MG63 (cell line): ENCODE measurements at regions not wholly inside any gene's neighbourhood (a gene's known extent, or its start where the extent isn't known, plus 50 kb on each side); places are given as distances from the start of the nearest gene placed in this dataset.

ENCODE experiments used
- DNase-seq: peaks from one replicate; pipeline ENCODE4 v3.0.0-alpha.2; 2020
- H3K27me3 ChIP-seq: fragments of 250-450 bp; sonication (Bioruptor Pico); 2 replicates; pipeline ENCODE4 v1.5.1; 2020; ENCODE audit warnings: mild to moderate bottlenecking, moderate library complexity
- H3K36me3 ChIP-seq: fragments of 250-450 bp; sonication (Bioruptor Pico); 2 replicates; pipeline ENCODE4 v1.5.1; 2020; ENCODE audit warnings: mild to moderate bottlenecking, moderate library complexity
- H3K4me3 ChIP-seq: fragments of 250-450 bp; sonication (Bioruptor Pico); 2 replicates; pipeline ENCODE4 v1.5.1; 2020; ENCODE audit warnings: mild to moderate bottlenecking, moderate library complexity
- H3K9me3 ChIP-seq: fragments of 250-450 bp; sonication (Bioruptor Pico); 2 replicates; pipeline ENCODE4 v1.5.1; 2020; ENCODE audit warnings: mild to moderate bottlenecking, moderate library complexity

DNA sequence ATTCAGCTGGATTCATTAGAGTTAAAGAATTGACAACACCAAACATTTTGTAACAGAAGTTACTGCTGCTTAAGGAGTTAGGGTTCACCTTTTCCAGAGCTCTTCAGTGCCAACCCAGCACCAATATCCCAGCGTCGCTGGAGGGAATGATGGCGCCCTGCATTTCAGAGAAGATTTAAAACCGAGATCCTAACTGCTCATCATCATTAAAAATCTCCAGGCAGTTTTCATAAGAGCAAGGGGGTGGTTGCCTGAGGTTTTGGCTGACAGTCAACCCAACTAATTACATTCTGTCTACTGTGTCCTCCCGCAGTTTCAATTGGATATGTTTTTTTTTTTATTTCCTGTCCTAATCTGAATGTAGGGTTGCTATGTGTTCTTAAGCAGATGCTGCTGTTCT is 509.6 kb upstream of the TCF4 start:
- DNase-seq, result no peak
- no peaks in the 10 kb centered on the region for H3K36me3 ChIP-seq
- no peaks in the 10 kb centered on the region for H3K27me3 ChIP-seq
- H3K9me3 ChIP-seq, result no peaks in the 10 kb centered on the region
- no peak overlapping the region for H3K4me3 ChIP-seq

DNA sequence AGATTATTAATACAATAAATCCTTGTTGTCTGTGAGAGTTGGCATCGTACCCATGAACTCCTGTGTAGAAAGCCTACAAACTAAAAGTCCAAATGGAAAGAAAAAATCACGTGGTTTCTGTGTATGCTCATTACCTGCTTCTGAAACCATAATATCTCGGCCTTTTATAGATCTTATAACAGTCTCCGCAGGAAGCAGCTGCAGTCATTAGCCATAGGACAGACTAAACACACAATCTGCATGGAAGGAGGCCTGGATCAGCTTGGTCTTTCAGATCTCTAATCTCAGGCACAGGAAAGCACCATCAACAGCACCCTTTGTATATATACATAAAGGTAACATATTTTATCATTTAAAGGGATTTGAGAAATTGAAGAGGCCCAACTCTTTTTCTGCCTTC is 508.9 kb upstream of the TCF4 start:
- Histone ChIP-seq H3K4me3 (no peak overlapping the region), H3K36me3 (no peaks in the 10 kb centered on the region), H3K27me3 (no peaks in the 10 kb centered on the region), H3K9me3 (no peaks in the 10 kb centered on the region)
- no peak for DNase-seq

DNA sequence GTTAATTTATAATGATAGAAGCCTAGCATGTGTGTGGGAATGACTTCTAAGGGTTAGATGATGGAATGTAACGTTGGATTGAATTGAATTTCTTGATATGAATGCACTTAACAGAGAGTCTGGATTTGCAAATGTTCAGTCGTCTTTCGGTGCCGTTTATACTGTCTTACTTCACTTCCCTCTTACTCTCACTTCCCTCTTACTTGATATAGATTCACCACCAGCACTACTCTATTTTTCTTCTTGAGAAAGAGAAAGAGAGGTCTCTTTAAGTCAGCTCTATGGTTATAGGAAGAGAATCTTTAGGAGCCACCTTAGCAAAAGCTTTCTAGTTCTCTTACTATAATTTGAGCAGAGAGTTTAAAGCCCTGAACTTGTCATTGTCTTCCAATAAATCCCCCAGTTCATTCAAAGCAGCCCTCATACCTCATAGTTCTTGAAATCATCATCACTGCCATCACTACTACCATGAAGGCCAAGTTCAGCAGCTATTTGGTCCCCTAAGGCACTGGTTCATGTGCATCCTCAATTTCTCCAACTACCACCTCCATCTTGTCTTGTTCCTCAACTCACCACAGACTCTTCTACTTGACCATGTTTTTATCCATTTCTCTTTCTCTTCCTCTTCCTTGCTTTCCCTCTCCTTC is 501.7 kb upstream of the TCF4 start:
- no peak for DNase-seq
- Histone ChIP-seq H3K9me3 (no peaks in the 10 kb centered on the region), H3K36me3 (no peaks in the 10 kb centered on the region), H3K27me3 (no peaks in the 10 kb centered on the region), H3K4me3 (no peak overlapping the region)

DNA sequence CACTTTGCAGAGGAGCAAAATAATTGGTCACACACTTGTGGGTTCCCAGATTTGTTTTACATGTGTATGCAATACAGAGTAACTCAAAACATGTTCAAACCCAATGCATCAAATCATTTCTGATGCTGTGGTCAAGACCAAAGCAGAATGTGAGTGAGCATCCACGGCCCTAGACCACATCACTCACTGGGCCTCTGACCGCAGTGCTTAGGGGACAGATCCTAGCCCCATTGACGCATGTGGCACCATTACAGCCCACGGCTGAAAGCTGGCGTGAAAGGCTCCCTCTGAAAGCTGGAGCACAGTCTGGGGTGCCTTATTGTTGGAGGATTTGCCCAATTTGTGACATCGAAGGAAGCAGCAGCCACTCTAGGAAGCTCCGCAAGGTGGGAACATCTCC is 498.8 kb upstream of the TCF4 start:
- Histone ChIP-seq H3K36me3 (no peaks in the 10 kb centered on the region), H3K4me3 (no peak overlapping the region), H3K9me3 (no peaks in the 10 kb centered on the region), H3K27me3 (no peaks in the 10 kb centered on the region)
- DNase-seq, result no peak

DNA sequence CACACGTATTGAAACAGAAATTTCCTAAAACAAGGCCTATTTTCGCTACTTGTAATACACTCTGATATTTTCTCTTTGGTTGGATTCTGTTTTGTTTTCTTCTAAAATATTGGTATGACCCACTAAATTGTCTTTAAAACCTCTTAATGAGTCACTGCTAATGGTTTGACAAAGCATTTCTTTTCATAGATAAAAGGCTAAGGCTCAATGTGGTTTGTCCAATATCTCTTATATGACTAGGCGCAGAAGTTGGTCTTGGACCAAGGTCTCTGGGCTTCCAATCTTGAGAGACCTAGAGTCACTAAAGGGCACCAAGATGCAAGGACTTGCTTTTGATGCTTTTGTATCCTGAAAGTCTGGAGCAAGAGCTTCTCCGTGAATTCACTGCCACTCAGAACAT is 498.2 kb upstream of the TCF4 start:
- H3K4me3 ChIP-seq, result no peak overlapping the region
- H3K36me3 ChIP-seq, result no peaks in the 10 kb centered on the region
- H3K27me3 ChIP-seq, result no peaks in the 10 kb centered on the region
- no peak for DNase-seq
- H3K9me3 ChIP-seq, result no peaks in the 10 kb centered on the region

DNA sequence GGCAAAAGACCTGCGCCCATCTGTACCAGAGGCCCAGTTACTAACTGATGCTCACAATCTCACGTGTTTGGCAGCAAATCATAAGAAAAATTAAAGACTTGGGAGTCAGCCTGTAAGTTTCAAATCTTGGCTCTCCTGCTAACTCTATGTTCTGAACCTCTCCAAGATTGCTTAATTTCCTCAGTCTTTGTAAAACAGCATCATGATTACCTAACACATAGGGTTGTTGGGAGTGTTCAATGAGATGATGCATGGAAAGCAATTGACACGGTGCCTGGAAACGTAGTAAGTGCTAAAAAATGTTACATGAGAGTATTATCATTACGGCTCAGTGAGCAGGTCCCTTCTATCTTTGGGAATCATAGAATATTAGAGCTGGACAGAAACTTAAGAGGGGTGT is 497.6 kb upstream of the TCF4 start:
- peak; percentile 46 for DNase-seq
- H3K36me3 ChIP-seq, result no peaks in the 10 kb centered on the region
- H3K27me3 ChIP-seq, result no peaks in the 10 kb centered on the region
- no peak overlapping the region for H3K4me3 ChIP-seq
- no peaks in the 10 kb centered on the region for H3K9me3 ChIP-seq

DNA sequence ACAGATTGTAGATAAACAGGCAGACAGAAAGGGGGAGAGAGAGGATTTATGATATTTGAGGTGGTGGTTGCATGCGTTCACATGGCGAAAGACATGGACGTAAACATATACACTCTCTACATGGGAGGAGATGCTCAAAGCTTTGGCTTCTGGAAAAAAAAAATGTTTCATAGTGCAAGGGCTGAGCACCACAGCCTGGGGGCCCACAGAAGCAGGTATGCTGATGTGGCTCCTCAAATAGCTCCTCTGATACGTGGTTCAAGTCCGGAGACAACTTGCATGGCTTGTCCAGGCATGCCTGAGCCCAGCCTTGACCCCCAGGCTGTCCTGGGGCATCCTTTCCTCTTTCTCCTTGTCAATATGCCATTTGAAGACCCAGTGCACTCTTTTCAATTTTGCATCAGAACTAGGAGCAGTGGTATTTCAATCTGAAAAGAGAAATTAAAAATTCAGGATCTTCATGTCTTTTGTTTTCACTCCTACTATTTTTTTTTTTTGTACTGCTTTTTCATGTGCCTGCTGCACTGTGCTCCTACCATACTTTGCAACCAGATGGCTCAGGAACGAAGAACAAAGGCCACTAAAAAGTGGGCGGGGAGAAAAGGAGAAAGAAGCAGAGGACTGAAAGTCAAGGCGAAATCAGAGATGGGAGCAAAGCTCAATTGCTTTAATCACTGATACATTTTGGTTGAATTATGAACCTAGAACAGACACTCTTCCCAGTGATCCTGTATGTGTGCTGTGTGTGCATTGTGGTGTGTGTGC is 495.7 kb upstream of the TCF4 start:
- no peak overlapping the region for H3K4me3 ChIP-seq
- no peaks in the 10 kb centered on the region for H3K9me3 ChIP-seq
- no peaks in the 10 kb centered on the region for H3K36me3 ChIP-seq
- no peak for DNase-seq
- H3K27me3 ChIP-seq, result no peaks in the 10 kb centered on the region

DNA sequence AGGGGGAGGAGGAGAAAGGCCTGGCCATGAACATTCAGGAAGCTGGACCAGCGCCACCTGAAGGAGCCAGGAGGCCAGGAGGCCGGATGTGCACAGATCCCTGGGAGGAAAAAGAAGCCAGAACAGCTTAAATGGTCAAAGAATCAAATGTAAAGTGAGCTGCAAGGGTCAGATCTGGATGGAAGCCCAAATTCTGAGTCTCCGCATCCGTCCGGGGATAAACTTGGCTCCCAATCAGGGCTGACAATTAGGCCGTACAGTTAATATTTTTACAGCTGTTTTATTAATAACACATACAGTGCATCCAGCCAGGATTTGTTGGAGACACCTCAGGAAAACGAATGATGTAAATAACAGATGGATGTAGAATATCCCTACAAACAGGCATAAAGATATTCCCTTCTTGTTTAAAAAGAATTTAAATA is 495.1 kb upstream of the TCF4 start:
- DNase-seq, result peak; percentile 74
- H3K9me3 ChIP-seq, result no peaks in the 10 kb centered on the region
- no peak overlapping the region for H3K4me3 ChIP-seq
- no peaks in the 10 kb centered on the region for H3K27me3 ChIP-seq
- H3K36me3 ChIP-seq, result no peaks in the 10 kb centered on the region

DNA sequence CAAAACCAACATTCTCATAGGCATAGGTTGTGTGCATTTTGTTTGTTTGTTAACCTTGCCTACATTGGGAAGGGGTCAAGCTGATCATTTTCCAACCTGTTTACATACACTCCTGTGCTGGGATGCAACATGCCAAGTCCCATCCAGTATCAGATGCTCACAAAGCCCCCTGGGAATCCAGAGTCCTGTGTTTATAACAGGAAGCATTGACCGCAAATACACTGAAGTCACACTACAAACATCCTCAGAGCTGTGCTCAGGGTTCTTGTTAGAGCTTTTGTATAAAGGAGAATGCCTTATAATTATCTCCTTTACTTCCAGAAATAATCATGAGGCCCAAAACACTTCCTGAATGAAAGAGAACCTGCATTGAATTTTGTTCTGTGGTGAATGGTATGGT is 488.7 kb upstream of the TCF4 start:
- no peak for DNase-seq
- Histone ChIP-seq H3K27me3 (no peaks in the 10 kb centered on the region), H3K4me3 (no peak overlapping the region), H3K36me3 (no peaks in the 10 kb centered on the region), H3K9me3 (no peaks in the 10 kb centered on the region; the same call in 1 of the 2 replicates)

DNA sequence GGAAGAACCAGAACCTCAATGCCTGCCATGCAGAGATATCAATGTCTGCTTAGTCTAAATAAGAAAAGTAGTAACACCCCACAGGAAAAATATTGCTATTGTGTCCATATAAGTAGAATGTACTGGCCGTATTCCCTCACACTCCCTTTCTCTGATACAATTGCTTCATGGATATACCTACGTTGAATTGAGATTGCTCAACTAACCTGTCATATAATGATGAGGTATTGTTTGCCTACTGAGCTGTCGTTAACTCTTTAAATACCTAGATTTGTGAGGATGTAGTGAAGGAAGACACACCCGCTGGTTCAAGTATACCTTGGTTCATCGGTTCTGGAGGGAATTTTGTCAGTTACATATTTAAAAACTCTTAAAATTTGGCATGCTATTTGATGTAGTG is 480.7 kb upstream of the TCF4 start:
- no peaks in the 10 kb centered on the region for H3K36me3 ChIP-seq
- DNase-seq, result no peak
- H3K9me3 ChIP-seq, result peaks cover 4% of the 10 kb centered on the region; the same call in 1 of the 2 replicates
- H3K27me3 ChIP-seq, result no peaks in the 10 kb centered on the region
- no peak overlapping the region for H3K4me3 ChIP-seq

DNA sequence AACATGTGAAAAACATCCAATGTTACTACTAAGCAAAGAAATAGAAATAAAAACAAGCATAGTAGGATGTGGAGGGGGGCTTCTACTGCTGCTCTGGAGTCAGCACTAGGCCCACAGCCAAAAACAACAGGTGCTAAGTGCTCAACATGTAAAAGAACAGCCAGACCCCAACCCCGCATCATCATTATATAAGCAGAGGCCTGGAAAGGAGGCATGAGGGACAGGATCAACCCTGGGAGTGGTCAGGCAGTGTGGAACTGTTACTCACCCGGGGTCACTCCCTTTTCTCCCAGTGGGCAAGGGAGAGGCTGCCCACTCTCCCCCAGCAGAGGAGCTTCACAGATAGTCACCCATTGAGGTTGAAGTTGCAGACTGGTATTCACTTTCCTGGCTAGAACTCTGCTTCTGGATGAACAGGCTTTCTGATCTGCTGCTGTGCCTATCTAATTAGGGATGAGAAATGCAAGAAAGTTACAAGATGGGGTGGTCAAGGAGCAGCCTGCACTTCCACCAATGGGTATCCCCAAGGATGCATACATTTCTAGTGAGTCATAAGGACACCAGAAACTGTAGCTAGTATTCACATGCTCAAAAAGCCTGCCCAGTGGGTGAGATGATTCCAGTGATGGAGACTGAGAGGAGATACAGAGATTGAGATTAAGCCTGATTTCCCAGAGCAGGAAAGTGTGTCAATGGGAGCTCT is 480.1 kb upstream of the TCF4 start:
- DNase-seq, result no peak
- no peaks in the 10 kb centered on the region for H3K36me3 ChIP-seq
- H3K27me3 ChIP-seq, result no peaks in the 10 kb centered on the region
- no peak overlapping the region for H3K4me3 ChIP-seq
- H3K9me3 ChIP-seq, result peaks cover 4% of the 10 kb centered on the region; the same call in 1 of the 2 replicates

DNA sequence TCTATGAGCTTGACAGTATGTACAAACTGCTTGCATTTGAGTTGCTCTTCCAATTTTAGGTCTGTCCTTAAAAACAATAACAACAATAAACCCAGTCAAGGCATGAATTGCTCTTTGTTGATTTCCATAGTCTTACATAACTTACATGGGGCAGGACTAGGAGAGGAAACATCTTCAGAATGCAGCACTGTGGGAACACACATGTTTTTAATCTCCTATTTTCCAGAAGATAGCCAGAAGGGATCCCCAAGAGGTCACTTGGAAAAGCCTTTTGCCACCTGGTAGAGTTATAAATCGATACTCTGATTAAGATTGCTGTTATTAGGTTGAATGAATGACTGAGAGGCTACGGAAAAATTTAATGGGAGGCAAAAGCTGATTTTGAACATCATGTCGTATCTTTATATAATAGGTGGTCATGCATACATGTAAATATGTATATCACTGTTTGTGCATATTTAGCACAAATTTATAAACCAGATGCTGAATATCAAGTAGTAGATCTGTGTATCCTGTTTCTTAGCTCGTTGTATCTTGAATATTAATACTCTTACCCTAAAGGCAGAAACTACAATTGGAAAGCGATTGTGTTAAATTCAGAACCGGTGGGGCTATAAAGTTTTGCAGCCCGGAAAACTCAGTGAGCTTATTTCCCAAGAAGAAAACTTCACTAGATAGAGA is 479.4 kb upstream of the TCF4 start:
- no peaks in the 10 kb centered on the region for H3K27me3 ChIP-seq
- no peak overlapping the region for H3K4me3 ChIP-seq
- H3K36me3 ChIP-seq, result no peaks in the 10 kb centered on the region
- DNase-seq, result no peak
- peaks cover 4% of the 10 kb centered on the region; the same call in 1 of the 2 replicates for H3K9me3 ChIP-seq

DNA sequence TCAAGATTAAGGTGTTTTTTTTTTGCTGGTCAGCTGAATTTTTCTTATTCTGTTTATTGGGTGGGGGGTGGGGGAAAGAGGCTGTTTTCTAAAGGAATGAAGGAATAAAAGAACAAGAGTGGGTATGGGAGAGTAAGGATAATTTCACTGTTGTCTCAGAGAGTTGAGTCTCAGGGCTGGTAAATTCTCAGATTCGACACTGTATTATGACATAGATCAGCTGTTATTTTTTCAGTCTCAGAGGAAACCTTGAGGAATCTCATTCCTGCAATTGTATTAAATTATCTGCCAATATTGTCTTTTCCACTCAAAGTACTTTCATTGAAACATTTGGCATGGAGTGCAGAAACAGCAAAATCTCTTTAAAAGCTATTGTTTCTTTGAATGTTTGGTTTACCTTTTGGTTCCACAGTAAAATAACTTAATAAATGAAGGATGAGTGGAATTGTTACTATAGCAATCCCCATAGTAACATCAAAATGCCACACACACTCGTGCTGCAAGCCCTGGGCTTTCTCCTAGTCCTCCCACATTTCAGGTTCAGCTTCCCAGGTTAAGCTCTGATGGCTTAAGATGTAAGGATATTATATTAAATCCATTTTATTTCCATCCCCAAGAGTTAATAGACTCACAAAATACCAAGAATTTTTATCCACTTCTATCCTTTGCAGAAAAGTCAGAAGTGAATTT is 478.7 kb upstream of the TCF4 start:
- H3K4me3 ChIP-seq, result no peak overlapping the region

DNA sequence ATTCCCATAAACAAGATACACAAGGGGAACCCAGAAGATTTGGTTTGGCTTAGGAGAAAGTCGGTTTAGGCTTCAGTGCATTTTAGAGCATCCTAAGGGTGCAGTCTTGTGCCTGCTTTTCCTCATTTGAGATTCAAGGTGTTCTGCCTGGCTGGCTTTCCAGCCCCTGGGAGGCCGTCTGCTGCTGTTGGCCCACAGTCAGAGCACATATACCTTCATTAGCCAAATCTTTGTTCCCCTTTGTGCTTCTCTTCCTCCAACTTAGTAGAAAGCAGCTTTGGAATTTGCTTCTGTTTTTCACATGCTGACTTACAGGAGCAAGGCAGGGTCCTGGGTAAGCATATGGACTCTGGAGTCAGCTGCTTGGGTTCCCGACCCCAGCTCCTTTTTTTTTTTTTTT is 477.1 kb upstream of the TCF4 start:
- no peaks in the 10 kb centered on the region for H3K27me3 ChIP-seq
- no peaks in the 10 kb centered on the region for H3K36me3 ChIP-seq
- H3K9me3 ChIP-seq, result no peaks in the 10 kb centered on the region
- H3K4me3 ChIP-seq, result no peak overlapping the region
- DNase-seq, result no peak

More for the DNA sequence above, 478.7 kb upstream of the TCF4 start:
- H3K9me3 ChIP-seq, result peaks cover 4% of the 10 kb centered on the region; the same call in 1 of the 2 replicates
- no peak for DNase-seq
- no peaks in the 10 kb centered on the region for H3K36me3 ChIP-seq
- H3K27me3 ChIP-seq, result no peaks in the 10 kb centered on the region

DNA sequence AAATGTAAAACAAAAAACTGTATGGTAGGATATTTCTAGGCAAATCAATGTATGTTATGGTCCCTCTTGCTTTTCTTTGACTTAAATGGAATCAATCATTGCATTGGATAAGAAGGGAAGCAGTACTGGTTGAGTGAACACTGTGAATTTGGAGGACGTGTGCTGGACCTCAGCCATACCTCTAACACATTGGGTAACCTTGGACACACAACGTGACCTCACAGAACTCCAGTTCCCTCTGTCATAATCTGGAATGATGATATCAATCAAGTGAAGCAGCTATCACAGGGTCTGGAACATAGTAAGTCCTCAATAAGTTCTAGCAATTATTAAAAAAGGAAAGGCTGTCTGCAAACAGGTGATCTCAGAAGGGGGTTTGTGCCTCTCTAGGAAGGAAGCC is 474.9 kb upstream of the TCF4 start:
- H3K4me3 ChIP-seq, result no peak overlapping the region
- DNase-seq, result no peak
- no peaks in the 10 kb centered on the region for H3K36me3 ChIP-seq
- H3K9me3 ChIP-seq, result no peaks in the 10 kb centered on the region
- H3K27me3 ChIP-seq, result no peaks in the 10 kb centered on the region

DNA sequence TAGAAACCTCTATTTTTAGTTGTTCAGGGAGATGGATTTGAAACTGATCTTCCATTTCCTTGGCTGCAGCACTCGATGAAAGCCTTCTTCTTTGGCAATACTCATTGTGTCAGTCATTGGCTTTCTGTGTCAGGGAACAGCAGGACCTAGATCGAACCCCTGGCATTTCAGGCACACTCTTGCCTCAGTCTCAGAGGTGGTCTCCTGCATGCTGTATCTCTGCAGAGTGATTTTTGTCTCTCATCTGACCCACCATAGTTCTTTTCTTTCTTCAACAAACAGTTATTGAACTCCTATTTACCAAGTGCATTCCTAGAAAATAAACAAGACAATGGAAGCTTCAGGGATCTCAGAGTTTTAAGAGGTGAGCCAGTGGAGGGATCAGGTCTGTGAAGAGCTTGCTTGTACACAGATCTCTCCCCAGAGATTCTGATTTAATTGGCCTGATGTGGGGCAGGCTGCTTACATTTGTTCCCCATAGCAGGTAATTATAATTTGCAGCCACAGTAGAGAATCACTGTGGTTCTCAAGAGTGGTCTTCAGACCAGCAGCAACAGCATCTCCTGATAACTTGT is 473.1 kb upstream of the TCF4 start:
- no peak for DNase-seq
- Histone ChIP-seq H3K27me3 (no peaks in the 10 kb centered on the region), H3K9me3 (no peaks in the 10 kb centered on the region), H3K4me3 (no peak overlapping the region), H3K36me3 (no peaks in the 10 kb centered on the region)
